GM12864 (cell line): ENCODE measurements at regions not wholly inside any gene's neighbourhood (a gene's known extent, or its start where the extent isn't known, plus 50 kb on each side); places are given as distances from the start of the nearest gene placed in this dataset.
"Not testable (repeated sequence)": the region's sequence is repeated elsewhere in the genome, so short reads cannot be mapped to it uniquely, and the experiment has no call there.

ENCODE experiments used
- DNase-seq: peaks from one replicate; pipeline ENCODE4 v3.0.0-alpha.2; 2011; ENCODE audit warnings: low read depth
- H3K4me3 ChIP-seq: 2 replicates; pipeline ENCODE4 v1.5.1; 2011; ENCODE audit warnings: mild to moderate bottlenecking, low read depth, low read length, control low read depth
- CTCF ChIP-seq: IDR thresholded peaks from 2 replicates; pipeline ENCODE4 v1.5.1; 2011; ENCODE audit warnings: low read depth, mild to moderate bottlenecking, moderate library complexity, low read length, control low read depth, inconsistent platforms; ENCODE audit errors: missing control alignments

GRCh38 chr7:23894892-23895569 is 185.0 kb downstream of the STK31 start:
- TF ChIP-seq CTCF: no peak
- no peak overlapping the region for H3K4me3 ChIP-seq
- no peak for DNase-seq

GRCh38 chr7:23895666-23896096 is 185.7 kb downstream of the STK31 start:
- DNase-seq: no peak
- no peak for TF ChIP-seq CTCF

GRCh38 chr7:23898619-23899018 is 188.6 kb downstream of the STK31 start:
- no peak for TF ChIP-seq CTCF
- DNase-seq: no peak

More at GRCh38 chr7:23895666-23896096, 185.7 kb downstream of the STK31 start:
- no peak overlapping the region for H3K4me3 ChIP-seq

GRCh38 chr7:23904901-23905300 is 194.9 kb downstream of the STK31 start:
- not testable (repeated sequence) for H3K4me3 ChIP-seq, DNase-seq

More at GRCh38 chr7:23898619-23899018, 188.6 kb downstream of the STK31 start:
- H3K4me3 ChIP-seq: no peak overlapping the region

GRCh38 chr7:23907012-23907411 is 197.0 kb downstream of the STK31 start:
- no peak overlapping the region for H3K4me3 ChIP-seq
- no peak for TF ChIP-seq CTCF
- no peak for DNase-seq

- no peak for TF ChIP-seq CTCF
- DNase-seq: no peak
- no peak overlapping the region for H3K4me3 ChIP-seq
Observed at GRCh38 chr7:23909426-23909825, 199.4 kb downstream of the STK31 start.

- TF ChIP-seq CTCF: no peak
- no peak for DNase-seq
Observed at GRCh38 chr7:23912065-23912464, 202.0 kb downstream of the STK31 start.

More at GRCh38 chr7:23912065-23912464, 202.0 kb downstream of the STK31 start:
- no peak overlapping the region for H3K4me3 ChIP-seq
